Neuron (in vitro differentiated cells): ENCODE measurements at regions not wholly inside any gene's neighbourhood (a gene's known extent, or its start where the extent isn't known, plus 50 kb on each side); places are given as distances from the start of the nearest gene placed in this dataset.

Experiments
- H2AFZ ChIP-seq: one replicate; pipeline ENCODE4 v1.6.1; 2013; ENCODE audit warnings: low read depth, mild to moderate bottlenecking, inconsistent platforms, low read length, moderate library complexity
- H3K27me3 ChIP-seq: one replicate; pipeline ENCODE4 v1.6.1; 2013; ENCODE audit warnings: low read length; ENCODE audit not compliant: insufficient read depth
- H3K36me3 ChIP-seq: one replicate; pipeline ENCODE4 v1.6.1; 2013; ENCODE audit warnings: low read length; ENCODE audit not compliant: insufficient read depth
- H3K4me1 ChIP-seq: one replicate; pipeline ENCODE4 v1.6.1; 2013; ENCODE audit warnings: low read length; ENCODE audit not compliant: insufficient read depth
- H3K4me3 ChIP-seq: 2 replicates; pipeline ENCODE4 v1.5.1; 2013; ENCODE audit warnings: mild to moderate bottlenecking, low read length, moderate library complexity
- H3K9me3 ChIP-seq: one replicate; pipeline ENCODE4 v1.6.1; 2013; ENCODE audit warnings: low read length

- Histone ChIP-seq H3K36me3 (no peaks in the 10 kb centered on the region), H2AFZ (no peak overlapping the region), H3K4me3 (no peak overlapping the region), H3K4me1 (peaks cover 5% of the 10 kb centered on the region), H3K9me3 (no peaks in the 10 kb centered on the region), H3K27me3 (no peaks in the 10 kb centered on the region)
These were observed 171.3 kb downstream of the NDUFA10 start for GRCh38 chr2:239853706-239854327.

GRCh38 chr2:239853121-239853520 lies 172.0 kb downstream of the NDUFA10 start:
- Histone ChIP-seq H2AFZ (no peak overlapping the region), H3K4me3 (no peak overlapping the region), H3K36me3 (no peaks in the 10 kb centered on the region), H3K4me1 (no peaks in the 10 kb centered on the region), H3K27me3 (no peaks in the 10 kb centered on the region), H3K9me3 (no peaks in the 10 kb centered on the region)

- H3K9me3 ChIP-seq, result no peaks in the 10 kb centered on the region
- H3K36me3 ChIP-seq, result no peaks in the 10 kb centered on the region
These were observed 172.9 kb downstream of the NDUFA10 start for GRCh38 chr2:239852272-239852671.

GRCh38 chr2:239846789-239847676 lies 178.1 kb downstream of the NDUFA10 start:
- H3K4me3 ChIP-seq, result no peak overlapping the region
- H3K27me3 ChIP-seq, result no peaks in the 10 kb centered on the region
- H3K4me1 ChIP-seq, result no peaks in the 10 kb centered on the region
- no peaks in the 10 kb centered on the region for H3K9me3 ChIP-seq
- H2AFZ ChIP-seq, result no peak overlapping the region
- H3K36me3 ChIP-seq, result no peaks in the 10 kb centered on the region

More at GRCh38 chr2:239852272-239852671, 172.9 kb downstream of the NDUFA10 start:
- no peak overlapping the region for H3K4me3 ChIP-seq
- H2AFZ ChIP-seq, result no peak overlapping the region
- no peaks in the 10 kb centered on the region for H3K4me1 ChIP-seq
- no peaks in the 10 kb centered on the region for H3K27me3 ChIP-seq

- H3K9me3 ChIP-seq, result no peaks in the 10 kb centered on the region
- no peak overlapping the region for H3K4me3 ChIP-seq
- H3K27me3 ChIP-seq, result no peaks in the 10 kb centered on the region
- H3K4me1 ChIP-seq, result no peaks in the 10 kb centered on the region
- H3K36me3 ChIP-seq, result no peaks in the 10 kb centered on the region
- H2AFZ ChIP-seq, result no peak overlapping the region
These were observed 179.2 kb downstream of the NDUFA10 start for GRCh38 chr2:239845968-239846367.

- Histone ChIP-seq H3K4me1 (no peaks in the 10 kb centered on the region), H3K36me3 (no peaks in the 10 kb centered on the region), H3K9me3 (no peaks in the 10 kb centered on the region), H2AFZ (no peak overlapping the region), H3K4me3 (no peak overlapping the region), H3K27me3 (no peaks in the 10 kb centered on the region)
These were observed 185.8 kb downstream of the NDUFA10 start for GRCh38 chr2:239839306-239839705.

- no peaks in the 10 kb centered on the region for H3K9me3 ChIP-seq
- no peak overlapping the region for H2AFZ ChIP-seq
- H3K4me3 ChIP-seq, result no peak overlapping the region
These were observed 188.9 kb downstream of the NDUFA10 start for GRCh38 chr2:239836021-239836765.

GRCh38 chr2:239835056-239835455 lies 190.1 kb downstream of the NDUFA10 start:
- no peaks in the 10 kb centered on the region for H3K27me3 ChIP-seq
- H3K4me1 ChIP-seq, result peaks cover 5% of the 10 kb centered on the region
- H3K9me3 ChIP-seq, result no peaks in the 10 kb centered on the region
- no peak overlapping the region for H2AFZ ChIP-seq
- H3K4me3 ChIP-seq, result no peak overlapping the region
- H3K36me3 ChIP-seq, result no peaks in the 10 kb centered on the region

More at GRCh38 chr2:239836021-239836765, 188.9 kb downstream of the NDUFA10 start:
- H3K27me3 ChIP-seq, result no peaks in the 10 kb centered on the region
- H3K4me1 ChIP-seq, result peaks cover 1% of the 10 kb centered on the region
- no peaks in the 10 kb centered on the region for H3K36me3 ChIP-seq

- no peak overlapping the region for H2AFZ ChIP-seq
- peaks cover 5% of the 10 kb centered on the region for H3K4me1 ChIP-seq
- H3K9me3 ChIP-seq, result no peaks in the 10 kb centered on the region
- no peak overlapping the region for H3K4me3 ChIP-seq
- no peaks in the 10 kb centered on the region for H3K27me3 ChIP-seq
- H3K36me3 ChIP-seq, result no peaks in the 10 kb centered on the region
These were observed 191.0 kb downstream of the NDUFA10 start for GRCh38 chr2:239834143-239834542.

- no peaks in the 10 kb centered on the region for H3K27me3 ChIP-seq
- no peaks in the 10 kb centered on the region for H3K9me3 ChIP-seq
- H3K4me3 ChIP-seq, result no peak overlapping the region
- no peaks in the 10 kb centered on the region for H3K36me3 ChIP-seq
- H3K4me1 ChIP-seq, result peaks cover 5% of the 10 kb centered on the region
- no peak overlapping the region for H2AFZ ChIP-seq
These were observed 191.7 kb downstream of the NDUFA10 start for GRCh38 chr2:239833269-239834109.

GRCh38 chr2:239832490-239833268 lies 192.5 kb downstream of the NDUFA10 start:
- Histone ChIP-seq H3K27me3 (no peaks in the 10 kb centered on the region), H3K9me3 (no peaks in the 10 kb centered on the region), H3K36me3 (no peaks in the 10 kb centered on the region), H3K4me1 (peaks cover 5% of the 10 kb centered on the region), H2AFZ (no peak overlapping the region), H3K4me3 (no peak overlapping the region)
